ENCODE measurements at regions not wholly inside any gene's neighbourhood (a gene's known extent, or its start where the extent isn't known, plus 50 kb on each side); places are given as distances from the start of the nearest gene placed in this dataset.
"Not testable (repeated sequence)": the region's sequence is repeated elsewhere in the genome, so short reads cannot be mapped to it uniquely, and the experiment has no call there.

DNA sequence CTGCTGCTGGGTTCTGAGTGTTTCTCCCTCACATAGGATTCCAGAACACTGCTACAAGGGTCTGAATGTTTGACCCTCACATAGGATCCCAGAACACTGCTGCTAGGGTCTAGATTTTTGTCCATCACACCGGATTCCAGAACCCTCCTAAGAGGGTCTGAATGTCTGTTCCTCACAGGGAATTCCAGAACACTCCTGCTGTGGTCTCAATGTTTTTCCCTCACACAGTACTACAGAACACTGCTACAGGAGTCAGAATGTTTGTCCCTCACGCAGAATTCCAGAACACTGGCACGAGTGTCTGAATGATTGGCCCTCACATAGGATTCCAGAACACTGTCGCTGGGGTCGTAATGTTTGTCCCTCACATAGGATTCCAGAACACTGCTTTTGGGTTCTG is 221.6 kb downstream of the FOXD4L6 start:
- DNase-seq (ENCODE audit: low read depth), result not testable (repeated sequence)

DNA sequence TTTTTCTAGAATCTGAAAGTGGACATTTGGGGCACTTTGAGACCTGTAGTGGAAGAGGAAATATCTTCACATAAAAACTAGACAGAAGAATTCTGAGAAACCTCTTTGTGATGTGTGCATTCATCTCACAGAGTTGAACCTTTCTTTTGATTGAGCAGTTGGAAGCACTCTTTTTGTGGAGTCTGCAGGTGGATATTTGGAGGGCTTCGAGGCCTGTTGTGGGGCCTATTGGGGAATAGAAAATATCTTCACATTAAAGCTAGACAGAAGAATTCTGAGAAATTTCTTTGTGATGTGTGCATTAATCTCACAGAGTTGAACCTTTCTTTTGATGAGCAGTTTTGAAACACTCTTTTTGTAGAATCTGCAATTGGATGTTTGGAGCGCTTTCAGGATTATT is 236.2 kb downstream of the FOXD4L6 start:
- DNase-seq (ENCODE audit: low read depth), result not testable (repeated sequence)

DNA sequence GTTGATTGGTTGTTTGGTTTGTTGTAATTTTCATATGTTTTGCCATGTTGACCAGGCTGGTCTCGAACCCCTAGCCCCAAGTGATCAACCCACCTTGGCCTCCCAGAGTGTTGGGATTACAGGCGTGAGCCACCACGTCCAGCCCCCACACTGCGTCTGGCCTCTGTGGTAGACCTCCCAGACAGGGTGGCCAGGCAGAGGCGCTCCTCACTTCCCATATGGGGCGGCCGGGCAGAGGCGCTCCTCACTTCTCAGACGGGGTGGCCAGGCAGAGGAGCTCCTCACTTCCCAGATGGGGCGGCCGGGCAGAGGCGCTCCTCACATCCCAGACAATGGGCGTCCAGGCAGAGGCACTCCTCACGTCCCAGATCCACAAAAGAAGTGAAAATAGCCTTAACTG is 242.6 kb downstream of the FOXD4L6 start:
- DNase-seq (ENCODE audit: low read depth), result not testable (repeated sequence)

DNA sequence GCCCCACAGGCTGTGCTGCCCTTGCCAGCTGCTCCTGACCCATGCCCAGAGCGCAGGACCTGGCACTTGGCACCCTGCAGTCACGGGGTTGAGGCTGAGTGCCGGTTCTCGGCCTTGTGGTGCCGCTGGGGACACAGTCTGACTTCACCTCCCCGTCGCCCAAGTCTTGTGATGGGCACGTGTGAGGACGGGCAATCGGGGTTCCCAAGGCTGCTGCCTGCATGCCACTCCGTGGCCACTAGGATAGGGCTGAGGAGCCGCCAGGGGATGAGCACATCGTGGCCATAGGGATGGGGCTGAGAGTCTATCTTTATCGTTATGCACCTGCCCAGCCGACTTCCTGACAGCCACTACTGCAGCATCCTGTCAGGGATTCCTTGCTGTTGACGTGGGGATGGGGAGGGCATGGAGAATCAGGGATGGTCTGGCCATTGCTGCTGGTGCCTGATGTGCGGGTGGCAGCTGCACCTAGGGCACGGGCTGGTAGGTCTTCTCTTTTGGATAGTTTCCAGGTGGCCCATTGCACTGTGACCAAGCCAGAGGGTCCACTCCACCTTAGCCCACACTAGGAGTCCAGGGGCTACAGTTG is 243.5 kb downstream of the FOXD4L6 start:
- DNase-seq (ENCODE audit: low read depth), result not testable (repeated sequence)

DNA sequence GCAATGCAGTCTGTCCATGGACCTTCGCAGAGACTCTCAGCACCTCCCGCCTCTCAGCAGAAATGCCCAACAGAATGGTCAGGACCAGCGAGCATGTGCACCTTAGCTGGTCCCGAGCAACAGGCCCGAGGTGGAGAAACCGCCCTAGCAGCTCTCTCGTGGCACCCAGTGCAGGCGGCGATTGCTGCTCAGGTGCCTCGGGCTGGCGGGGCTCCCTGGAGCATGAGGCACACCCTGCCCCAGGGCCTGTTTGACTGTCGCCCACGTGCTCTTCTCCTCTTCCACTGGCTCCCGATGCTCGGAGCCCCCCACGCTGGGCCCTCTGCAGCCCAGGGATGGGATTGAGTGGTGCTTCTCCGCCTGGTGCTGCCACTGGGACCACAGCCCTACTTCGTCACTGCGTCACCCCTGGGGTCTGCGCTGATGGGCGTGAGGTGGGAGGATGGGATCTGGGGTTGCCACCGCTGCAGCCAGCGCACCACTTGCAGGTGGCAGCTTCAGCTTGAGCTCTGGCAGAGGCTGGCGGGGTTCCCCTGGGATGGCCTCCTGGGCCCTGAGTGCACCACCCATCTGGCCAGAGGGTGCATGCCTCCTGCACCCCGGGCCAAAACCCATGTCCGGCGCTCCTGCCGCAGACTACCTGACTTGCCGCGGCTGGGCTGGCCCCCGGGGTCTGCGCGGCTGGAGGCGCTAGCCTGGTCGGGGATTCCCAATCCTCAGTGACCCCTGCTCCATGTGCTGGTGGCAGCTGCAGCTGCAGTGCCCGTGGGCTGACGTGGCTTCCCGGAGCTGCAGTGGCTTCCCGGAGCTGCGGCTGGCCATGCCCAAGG is 244.2 kb downstream of the FOXD4L6 start:
- DNase-seq (ENCODE audit: low read depth), result no peak

DNA sequence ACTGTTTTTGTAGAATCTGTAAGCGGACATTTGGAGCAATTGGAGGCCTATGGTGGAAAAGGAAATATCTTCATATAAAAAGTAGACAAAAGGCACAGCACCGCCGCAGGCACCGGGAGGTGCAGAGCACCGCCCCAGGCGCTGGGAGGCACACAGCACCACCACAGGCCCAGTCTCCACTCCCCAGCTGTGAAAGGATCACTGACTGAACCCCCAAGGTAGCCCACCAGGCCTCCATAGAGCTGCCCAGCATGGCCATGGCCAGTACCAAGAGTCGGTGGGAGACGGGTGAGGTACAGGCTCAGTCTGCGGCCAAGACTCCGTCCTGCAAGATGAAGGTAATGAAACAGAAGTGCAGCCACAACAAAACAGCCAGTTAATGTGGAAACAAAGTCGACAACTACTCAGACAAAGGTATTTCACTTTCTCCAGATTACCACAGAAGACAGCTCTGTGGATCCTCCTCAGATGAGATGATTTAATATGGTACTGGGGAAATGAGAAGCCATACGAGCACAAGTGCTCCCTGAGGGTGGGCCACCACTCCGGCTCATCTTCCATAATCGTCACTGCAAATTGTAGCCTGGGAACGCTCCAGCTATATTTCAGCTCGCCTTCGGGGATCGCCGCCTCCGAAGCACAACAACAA is 244.9 kb downstream of the FOXD4L6 start:
- DNase-seq (ENCODE audit: low read depth), result not testable (repeated sequence)

DNA sequence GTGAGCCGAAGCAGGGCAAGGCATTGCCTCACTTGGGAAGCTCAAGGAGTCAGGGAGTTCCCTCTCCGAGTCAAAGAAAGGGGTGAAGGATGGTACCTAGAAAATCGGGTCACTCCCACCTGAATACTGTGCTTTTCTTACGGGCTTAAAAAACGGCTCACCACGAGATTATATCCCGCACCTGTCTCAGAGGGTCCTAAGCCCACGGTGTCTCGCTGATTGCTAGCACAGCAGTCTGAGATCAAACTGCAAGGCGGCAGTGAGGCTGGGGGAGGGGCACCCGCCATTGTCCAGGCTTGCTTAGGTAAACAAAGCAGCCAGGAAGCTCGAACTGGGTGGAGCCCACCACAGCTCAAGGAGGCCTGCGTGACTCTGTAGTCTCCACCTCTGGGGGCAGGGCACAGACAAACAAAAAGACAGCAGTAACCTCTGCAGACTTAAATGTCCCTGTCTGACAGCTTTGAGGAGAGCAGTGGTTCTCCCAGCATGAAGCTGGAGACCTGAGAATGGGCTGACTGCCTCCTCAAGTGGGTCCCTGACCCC is 254.7 kb downstream of the FOXD4L6 start:
- not testable (repeated sequence) for DNase-seq (ENCODE audit: low read depth)

DNA sequence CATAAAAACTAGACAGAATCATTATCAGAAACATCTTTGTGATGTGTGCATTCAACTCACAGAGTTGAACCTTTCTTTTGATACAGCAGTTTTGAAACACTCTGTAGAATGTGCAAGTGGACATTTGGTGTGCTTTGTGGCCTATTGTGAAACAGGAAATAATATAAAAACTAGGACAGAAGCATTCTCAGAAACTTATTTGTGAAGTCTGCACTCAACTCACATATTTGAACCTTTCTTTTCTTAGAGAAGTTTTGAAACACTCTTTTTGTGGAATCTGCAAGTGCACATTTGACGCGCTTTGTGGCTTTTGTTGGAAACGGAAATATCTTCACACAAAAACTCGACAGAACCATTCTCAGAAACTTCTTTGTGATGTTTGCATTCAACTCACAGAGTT is 260.0 kb downstream of the FOXD4L6 start:
- not testable (repeated sequence) for DNase-seq (ENCODE audit: low read depth)
